ENCODE measurements at regions not wholly inside any gene's neighbourhood (a gene's known extent, or its start where the extent isn't known, plus 50 kb on each side); places are given as distances from the start of the nearest gene placed in this dataset.

DNA sequence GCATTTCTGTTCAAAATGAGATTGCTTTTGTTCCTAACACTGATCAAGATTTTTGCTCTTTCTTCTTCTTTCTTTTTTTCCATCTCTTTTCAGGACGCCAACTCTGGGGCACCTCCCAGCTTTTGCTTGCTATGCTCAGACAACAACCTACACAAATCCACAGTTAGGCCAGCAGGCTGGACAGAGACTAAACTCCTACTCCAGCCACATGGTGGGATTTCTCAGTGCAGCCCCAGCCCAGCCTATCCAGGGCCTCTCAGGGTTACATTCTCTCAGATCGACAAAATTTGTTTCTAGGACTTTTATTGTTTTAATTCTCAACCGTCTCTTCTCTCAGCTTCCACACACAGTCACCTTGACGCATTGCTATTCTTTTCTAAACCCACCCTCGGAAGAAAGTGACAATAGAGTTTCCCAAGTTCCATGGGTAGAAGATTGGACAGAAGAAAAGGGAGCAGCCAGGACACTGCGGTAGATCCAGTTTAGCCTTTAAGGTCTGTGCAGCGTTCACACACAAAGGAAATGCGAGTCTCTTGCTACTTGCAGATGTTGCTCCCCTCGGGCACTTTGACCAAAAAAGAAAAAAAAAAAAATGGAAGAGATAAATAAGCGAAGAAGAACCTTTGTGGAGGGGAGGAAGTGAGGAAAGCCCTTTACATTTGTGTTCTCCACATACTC lies 588.6 kb upstream of the GRAMD2B start:
- DNase-seq = no peak

DNA sequence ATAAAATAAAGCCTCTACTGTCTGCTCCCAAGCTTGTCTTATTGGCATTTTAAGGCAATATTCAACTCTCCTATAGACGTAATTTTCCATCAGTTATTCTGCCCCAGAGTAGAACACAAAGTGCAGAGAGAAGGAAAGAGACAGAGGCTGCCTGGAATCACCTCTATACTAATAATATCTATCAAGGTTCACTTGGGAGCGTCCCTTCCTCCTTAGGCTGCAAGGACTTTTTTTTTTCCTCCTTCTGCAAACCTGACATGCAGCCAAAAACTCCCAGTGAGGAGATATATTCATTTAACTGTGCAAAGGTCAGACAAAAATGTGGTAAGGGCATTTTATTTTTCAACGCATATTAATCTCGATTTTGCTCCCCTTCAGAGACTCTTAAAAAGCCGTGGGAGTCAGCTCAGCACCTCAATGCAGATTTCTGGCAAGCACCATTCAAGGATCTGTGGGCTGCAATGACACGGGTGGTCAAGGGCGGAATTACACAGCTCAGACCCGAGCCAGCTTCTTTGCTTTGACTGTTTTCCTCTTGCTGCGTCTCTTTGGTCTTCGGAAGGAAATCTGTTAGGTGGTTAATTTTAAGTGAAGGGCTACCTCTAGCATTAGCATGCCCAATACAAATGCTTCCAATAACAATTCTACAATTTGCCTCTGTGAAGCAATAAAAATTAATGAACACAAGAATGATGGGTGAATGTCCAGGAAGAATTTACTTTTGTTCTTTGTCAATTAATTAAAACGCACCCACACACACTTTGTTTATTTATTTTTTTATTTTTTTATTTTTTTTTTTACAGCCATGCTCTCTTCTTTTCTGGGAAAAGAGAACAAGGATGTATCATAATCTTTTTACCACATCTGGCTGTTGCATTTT lies 587.7 kb upstream of the GRAMD2B start:
- no peak for DNase-seq

DNA sequence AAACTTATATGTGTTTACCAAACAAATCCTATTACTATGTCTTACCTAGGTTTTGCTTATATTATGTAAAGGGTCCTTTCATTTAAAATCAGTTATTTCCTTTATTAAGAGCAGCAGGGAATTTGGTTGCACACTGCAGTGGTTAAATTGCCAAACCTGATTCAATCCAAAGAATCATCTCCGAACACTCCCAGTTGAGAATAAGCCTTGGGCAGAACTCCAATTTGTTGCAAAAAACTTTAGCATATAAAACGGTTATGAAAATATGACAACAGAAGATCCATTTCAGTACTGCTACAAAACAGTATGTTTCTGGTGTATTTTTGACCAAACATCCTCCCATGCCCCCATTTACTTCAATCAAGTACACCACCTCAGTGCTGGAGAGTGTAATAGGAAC lies 587.0 kb upstream of the GRAMD2B start:
- DNase-seq = no peak

DNA sequence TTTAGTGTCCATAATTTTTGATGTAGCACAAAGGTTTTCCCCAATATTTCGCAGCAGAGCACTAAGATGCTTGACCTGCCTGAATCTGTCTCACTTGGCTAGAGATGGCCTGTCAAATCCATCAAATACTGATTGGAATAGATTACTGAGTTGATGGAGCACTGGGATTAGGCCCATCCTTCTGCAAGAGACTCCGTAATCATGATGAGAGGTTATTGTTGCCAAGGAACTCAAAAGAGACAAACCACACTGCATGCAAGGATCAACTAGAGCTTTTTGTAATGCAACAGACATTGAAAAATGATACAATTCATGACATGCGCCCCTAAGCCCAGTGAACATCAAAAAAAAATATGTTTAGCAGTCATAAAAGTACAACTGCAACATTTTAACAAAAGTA lies 585.3 kb upstream of the GRAMD2B start:
- DNase-seq = no peak

DNA sequence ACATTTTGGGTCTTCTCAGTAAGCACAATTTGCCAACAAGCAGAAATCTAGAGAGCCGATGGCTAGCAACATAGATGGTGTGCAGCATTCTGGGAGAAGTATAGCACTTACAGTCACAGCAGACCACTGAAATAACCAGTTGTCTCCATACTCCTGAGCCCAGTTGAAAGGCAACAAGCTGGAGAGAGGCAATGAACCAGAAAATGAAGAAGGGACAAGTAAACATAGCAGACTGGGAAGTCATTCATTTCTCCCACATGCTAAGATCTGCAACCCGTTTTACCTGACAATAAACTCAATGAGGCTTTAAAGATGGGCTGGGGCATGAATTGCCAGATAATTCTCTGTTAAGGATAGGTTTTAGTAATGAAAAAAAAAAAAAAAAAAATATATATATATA lies 575.6 kb upstream of the GRAMD2B start:
- no peak for DNase-seq

DNA sequence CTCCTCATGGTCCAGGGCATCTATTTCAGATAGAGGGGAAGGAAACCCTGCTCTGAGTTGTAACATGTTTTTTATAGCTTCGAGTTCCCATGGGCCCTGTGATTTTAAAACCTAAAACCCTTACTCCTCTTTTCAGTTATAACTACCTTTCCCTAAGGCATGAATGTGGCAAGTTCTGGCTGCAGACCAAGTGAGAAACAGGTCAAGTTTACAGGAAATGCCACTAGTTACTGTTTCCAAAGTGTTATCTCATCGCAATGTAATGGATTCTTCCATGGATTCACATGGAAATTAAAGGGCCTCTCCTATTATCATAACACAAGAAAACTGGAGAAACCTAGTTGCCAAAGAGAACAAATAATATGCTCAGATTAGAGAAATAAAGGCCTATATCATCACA lies 574.5 kb upstream of the GRAMD2B start:
- DNase-seq = no peak

DNA sequence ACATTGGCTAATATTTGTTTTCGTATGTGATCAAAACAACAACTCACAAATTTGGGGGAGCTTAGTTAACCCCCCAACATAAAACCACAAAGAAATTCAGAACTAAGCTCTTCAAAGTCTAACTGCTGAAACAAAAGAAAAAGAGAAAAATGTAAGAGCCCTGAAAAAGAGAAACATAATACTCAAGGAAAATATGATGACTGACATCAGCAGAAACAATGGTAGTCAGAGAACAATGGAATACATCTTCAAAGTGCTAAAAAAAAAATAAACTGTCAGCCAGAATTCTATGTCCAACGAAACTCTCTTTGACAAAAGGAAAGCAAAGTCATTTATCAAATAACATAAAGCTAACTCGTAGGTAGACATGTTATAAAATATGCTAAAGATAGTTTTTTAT lies 566.3 kb upstream of the GRAMD2B start:
- DNase-seq = no peak

DNA sequence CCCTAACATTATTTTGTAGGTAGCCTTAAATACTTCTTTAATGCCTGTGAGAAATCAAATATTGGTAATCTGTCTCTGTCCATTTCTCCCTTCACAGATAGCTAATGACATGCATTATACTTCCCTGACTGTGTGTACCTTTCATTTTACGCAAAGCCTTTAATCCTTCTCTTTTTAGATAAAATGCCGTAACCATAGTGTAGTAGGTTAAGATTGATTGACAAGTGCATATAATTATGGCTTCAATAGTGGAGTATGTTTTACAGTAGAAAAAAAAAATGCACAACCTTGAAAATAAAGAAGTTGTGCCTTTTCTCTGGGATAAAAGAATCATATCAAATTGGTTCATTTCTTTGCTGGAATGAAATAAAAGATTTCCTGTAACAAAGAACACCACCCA lies 559.6 kb upstream of the GRAMD2B start:
- no peak for DNase-seq

DNA sequence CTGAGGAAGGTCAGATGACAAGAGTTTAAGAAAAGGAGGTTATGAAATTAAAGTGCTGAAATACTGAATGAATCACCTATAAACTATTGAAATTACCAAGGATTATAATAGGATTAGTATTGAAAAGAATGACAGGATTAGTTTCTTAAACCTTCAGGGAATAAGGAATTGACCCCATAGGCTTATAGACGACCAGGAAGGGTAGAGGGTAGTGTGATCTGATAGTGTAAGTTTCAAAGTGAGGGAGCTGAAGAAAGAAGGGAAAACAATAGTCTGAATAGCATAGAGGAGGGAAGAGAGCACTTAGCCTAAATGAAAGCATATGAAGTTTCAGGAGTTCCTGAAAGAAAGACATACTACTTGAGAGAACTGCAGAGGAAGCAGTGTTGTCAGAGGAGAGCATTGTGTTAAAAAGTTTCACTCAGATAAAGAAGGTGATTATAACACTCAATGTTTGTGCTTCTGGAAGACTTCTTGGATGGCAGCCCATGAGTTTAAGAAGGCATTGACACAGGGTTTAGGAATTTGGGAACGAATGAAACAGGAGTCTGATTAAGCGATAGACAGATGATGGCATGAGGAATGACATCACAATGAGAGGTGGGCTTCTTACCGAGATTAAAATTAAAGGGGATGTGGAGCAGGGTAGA lies 557.9 kb upstream of the GRAMD2B start:
- DNase-seq = no peak

DNA sequence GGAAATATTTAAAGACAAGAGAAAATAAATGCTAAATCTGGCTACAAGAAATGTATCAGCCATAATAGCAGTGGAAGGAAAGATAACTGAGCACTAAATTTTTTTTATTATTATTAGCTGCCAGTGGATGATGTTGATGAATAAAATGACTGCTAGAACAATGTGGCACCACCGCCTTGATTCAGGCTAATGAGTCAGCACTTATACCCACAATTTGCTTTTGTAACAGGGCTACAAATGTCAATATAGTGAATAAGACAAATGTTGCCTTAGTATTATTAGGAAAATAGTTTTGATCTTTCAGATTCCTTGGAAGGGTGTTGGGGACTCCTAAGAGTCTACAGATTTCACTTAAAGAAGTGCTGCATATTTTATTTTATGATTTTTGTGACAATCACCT lies 555.2 kb upstream of the GRAMD2B start:
- DNase-seq = no peak

DNA sequence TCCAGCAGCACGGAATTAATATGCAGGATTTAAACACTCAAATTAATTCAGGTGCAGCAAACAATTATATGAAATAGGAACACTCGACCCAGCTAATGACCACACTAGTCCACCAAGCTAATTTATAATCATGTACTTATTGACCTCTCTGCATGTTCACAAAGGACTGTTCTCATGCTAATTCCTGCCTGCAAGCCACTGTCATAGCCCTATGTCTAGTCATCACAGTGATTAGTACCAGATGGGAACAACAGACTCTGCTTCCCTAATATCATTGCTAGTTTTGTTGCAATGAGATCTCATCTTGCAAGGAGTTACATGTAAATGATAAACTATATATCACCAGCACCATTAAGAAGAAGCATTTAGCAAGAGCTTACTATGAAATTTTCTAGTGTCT lies 553.0 kb upstream of the GRAMD2B start:
- DNase-seq = no peak

DNA sequence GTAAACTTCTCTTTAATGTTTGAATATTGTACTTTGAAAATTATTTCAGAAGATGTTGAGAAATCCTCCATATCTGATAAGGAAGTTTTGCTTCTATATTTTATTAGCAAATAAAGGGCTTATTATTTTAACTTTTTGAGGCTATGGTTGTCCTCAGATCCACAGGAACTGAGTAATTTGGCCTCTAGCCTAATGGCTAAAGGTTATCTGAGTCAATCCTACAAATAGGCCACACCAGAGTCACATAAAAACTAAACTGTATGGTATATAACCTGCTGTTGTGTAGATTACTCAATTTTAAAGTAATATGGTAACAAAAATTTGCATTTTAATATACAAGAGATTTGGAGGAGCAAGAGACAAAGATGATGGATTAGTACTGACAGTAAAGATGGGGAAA lies 549.2 kb upstream of the GRAMD2B start:
- no peak for DNase-seq

DNA sequence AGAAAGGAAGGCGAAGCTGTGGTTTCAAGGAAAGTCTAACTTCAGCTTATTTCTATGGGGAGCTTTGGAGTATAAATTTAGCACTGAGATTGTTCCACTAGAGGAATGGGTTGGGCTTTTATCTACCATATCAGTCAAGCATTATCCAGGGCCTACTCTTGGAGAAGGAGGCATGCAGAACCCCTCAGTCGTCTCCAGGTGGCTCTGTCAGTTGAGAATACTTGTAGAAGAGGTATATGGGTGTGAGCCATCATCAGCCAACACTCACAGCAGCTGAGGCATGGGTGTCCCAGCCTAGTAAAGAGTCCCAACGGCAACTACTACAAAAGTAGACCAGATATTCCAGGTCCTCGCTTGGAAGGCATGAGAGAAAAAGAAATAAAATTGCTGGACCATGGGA lies 548.5 kb upstream of the GRAMD2B start:
- no peak for DNase-seq

DNA sequence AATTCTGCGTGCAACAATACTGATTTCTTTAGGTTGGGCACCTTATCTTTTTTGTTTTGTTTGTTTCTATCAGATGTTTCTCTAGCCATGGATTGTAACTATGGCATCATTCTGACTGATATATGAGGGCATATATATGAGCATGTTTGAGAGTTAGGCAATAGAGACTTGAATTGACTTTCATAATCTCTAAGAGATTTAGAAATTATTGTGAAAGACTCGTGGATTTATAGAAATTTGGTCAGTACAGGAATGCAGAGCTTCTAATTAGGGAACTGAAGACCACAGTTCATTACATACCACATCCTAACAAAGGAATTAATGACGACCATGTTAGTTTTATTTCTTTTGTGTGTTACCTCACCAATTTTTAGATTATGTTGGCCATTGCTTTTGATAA lies 546.0 kb upstream of the GRAMD2B start:
- no peak for DNase-seq

DNA sequence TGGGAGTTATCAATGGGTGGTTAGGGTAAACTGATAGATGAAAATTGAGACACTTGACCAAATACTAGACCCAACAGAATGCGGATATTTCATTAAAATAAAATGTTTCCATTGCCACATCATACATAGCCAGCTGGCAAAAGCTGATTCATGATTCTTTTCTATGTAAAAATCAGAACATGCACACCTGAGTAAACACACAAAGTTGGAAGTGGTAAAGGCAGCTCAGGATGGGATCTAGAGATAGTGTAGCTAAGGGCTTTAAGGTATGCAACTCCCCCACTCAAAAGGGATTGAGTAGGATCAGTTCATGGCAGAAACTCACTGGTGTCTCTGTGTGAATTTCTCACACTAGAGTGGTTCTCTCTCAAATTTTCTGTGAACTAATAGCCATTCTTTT lies 541.1 kb upstream of the GRAMD2B start:
- no peak for DNase-seq

DNA sequence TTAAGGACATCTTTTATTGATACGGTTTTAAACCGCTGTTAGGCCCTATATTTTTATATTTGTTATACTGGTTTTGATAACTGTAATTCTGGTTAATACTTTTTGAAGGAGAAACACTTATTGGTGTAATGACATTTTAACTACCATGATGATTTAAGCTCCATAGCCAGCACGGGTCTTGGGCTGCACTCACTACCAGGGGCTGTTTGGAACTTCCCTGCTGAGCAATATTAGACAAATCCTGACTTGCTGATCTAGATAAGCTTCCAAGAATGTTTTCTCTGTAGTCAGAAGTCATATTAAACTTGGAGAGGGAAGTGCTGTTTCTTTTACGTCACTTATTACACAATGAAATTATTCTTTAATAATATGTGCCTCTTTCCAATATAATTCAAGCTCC lies 540.0 kb upstream of the GRAMD2B start:
- no peak for DNase-seq

DNA sequence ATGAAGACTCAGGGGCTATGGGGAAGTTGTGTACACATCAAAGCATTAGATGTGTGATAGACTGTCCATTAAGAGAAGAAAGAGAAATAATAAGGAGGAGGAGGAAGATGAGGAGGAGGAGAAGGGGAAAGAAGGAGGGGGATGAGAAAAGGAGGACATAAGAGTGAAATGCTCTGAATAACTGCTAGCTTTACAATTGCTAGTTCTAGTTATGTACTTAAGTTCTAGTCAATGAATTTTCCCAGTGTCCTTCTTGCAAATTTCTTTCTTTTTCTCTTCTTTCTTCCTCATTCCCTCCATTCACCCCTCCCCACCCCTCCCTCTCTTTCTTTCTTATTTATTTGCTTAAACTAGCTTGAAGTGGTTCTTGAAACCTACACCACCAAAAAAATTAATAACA lies 534.9 kb upstream of the GRAMD2B start:
- DNase-seq = no peak

DNA sequence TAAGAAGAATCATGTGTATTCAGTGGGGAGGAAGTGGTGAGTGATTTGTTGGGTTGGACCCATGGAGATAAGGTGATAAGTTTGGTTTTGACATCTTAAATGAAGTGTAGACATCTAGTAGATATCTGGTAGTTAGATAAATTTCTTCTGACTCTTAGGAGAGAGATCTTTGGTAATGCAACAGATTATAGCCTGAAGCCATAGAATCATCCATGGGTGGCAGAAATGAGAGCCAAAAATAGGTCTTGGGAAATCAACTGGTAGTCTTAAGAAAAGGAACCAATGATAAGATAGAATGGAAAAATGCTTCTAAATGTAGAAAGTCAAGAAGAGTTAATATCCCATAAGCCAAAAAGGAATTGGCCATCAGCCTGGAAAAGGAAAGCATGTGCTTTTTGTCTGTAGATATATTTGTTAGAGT lies 532.7 kb upstream of the GRAMD2B start:
- no peak for DNase-seq

DNA sequence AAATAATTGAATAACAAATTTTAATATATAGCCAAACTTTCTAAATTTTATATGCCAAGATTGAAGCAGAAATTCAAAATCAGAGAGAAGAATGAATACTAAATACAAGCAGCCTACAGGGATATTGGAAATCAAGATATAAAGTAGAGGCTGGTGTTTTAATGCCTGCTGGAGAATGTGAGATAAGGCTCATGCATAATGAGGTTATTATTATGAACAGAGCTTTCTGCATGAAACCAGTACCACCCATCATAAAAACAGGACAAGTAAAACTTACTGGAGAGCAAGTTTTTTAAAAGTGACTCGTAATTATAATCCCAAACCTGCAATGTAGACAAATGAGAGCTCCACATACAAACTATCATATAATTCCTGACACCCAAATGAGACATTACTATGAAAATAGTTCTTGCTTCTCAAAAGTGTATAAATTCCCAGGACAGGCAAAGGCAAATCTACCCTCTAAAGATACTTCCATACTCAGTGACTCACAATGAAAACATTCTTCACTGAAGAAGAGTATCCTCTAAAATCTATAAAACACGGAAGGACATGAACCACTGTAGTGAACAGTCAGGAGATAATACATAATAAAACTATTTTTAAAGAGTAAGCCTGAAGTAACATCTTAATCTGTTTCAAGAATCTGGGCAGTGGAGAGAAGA lies 532.0 kb upstream of the GRAMD2B start:
- DNase-seq = no peak

DNA sequence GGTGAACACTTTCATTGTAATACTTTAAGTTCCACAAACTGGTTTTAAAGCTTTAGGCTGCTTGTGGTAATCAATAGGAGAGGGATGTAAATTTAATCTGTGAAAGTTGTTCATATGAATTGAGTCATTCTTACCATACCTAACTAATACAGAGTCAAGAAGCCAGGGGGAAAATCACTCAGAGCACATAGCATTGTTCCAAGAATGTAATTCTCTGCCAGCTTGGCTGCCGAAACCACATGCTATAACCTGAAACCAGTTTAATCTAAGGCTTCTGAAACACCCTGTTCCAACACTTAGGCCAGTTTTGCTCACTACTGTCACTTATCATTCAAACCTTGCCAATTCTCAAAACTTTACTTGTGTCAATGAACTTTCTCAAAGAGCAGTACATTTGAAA lies 528.8 kb upstream of the GRAMD2B start:
- no peak for DNase-seq

DNA sequence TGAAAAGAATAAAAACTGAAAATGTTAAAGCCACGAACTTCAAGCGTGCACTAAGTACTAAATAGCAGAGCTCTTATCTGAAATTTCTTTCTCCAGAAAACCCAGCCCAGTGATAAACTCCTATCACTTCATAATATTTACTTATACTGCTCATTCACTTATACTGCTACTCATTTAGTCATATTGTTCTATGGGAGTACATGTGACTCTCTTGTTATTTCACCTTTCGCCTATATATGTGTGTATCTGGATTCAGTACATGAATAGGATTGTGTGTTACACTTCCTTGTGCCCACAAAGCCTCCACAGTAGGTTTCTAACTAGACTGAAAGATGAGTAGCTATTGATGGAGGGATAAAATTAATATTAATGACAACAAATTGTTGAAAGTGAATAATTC lies 526.8 kb upstream of the GRAMD2B start:
- DNase-seq = no peak

DNA sequence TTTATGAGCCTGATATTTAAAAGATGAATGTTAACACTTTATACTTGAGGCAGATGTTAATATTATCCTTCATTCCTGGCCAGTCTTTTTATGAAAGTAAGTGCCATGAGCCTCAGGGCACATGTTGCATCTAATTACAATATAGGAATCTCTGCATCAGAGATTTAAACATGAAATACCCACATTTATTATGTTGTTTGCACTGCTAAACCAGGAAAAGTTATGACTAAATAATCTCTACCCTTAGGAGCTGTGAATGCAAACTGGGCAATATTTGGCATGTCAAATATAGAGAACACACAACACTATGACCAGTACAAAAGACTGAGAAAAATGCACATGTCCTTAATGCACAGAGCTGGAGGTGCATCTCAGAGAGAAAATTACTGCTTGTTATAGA lies 526.1 kb upstream of the GRAMD2B start:
- no peak for DNase-seq

DNA sequence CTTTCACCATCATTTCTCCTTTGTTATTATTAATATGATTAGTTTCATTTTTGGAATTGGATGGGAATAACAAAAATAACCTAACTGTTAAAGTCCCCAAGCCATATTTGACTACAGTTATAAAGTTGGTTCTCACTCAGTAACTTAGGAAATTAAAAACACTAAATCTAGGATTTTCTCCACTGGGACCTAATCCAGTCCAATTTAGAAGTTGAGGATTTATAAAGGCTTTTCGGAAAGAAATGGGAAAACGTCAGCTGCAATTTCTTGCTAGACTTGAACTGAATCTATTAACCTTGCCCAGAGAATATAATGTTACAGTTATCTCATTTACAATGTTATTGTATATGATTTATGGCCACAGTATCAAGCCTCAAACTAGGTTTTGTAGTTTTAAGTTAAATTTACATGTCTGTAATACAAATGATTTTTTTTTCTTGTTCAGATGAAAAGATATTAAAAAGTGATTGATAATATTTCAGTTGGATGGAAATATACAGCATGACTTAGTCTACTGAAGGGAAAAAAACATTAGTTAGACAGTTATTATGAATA lies 524.3 kb upstream of the GRAMD2B start:
- DNase-seq = no peak

Measured in KG1 (cell line).